GM18868 (cell line): ENCODE measurements at regions not wholly inside any gene's neighbourhood (a gene's known extent, or its start where the extent isn't known, plus 50 kb on each side); places are given as distances from the start of the nearest gene placed in this dataset.
"Not testable (repeated sequence)": the region's sequence is repeated elsewhere in the genome, so short reads cannot be mapped to it uniquely, and the experiment has no call there.

Experiments
- ATAC-seq: cut with Tn5 transposase; IDR thresholded peaks from one replicate; pipeline ENCODE4 v1.9.1; 2021; ENCODE audit warnings: mild to moderate bottlenecking, moderate library complexity; ENCODE audit not compliant: unreplicated experiment

DNA sequence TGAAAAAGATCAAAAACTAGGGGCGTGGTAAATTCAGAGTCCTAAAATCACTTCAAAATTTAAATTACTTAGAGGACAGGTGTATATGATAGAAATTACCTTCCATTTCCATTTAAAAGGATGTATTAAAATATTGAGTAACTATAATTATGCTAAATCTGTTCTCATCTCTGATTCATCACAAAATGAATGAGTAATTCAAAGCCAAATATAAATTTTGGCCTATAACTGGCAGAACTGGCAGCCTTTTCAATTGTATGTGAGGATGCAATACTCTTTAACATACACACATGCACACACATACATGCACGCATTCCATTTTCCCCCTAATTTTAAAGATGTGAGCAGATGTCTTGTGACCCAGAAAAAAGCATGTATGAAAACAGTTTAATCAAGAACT, 194.6 kb downstream of the EPM2A start:
- ATAC-seq: no peak

DNA sequence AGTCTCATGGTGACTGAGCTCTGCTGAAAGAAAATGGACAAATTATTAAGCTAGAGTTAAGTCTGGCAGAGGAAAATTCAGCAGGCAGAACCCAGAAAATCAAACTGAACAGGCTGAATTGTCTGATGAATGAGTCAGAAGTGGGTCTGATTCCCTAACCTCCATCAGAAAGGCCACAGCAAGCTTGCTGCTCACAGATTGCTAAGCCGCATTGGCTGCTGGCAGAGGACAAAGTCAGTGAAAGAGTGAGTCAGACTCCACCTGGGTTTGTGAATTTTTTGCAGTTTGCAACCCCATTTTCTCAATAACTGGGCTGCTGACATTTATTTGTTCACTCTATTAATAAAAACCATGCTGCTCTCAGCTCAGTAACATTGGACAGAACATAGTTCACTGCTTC, 191.3 kb downstream of the EPM2A start:
- ATAC-seq: no peak

DNA sequence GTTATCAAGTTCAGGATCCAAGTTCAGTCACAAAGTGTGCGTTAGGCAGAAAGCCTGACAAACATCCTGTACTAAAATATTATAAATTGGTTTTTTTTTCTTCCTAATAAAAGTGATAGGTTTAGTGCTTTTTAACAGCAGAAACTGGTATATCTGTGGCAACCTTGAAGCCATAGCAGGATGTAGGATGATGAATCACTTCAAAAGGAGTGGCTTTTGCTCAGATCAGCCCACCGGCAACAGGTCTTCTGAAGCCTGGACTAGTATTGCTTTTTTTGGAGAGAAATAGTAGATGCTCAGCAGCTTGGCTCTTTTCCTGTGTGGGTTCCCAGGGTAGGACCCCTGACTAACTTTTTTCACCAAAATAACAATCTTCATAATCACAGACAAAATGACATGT, 190.8 kb downstream of the EPM2A start:
- ATAC-seq: no peak

DNA sequence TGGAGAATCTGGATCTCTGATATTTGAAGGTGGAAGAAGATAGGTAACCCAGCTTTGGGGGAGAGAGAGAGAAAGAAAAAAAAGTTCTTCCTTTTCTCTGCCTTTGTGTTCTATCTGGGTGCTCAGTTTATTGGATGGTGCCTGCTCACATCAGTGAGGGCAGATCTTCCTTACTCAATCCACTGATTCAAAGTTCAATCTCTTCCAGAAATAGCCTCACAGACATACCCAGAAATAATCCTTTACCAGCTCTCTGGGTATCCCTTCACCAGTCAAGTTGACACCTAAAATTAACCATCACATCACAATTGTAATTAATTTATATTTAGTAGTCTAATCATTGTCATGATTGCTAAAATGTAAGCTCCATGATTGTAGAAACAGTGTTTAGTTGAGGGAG, 189.1 kb downstream of the EPM2A start:
- no peak for ATAC-seq

DNA sequence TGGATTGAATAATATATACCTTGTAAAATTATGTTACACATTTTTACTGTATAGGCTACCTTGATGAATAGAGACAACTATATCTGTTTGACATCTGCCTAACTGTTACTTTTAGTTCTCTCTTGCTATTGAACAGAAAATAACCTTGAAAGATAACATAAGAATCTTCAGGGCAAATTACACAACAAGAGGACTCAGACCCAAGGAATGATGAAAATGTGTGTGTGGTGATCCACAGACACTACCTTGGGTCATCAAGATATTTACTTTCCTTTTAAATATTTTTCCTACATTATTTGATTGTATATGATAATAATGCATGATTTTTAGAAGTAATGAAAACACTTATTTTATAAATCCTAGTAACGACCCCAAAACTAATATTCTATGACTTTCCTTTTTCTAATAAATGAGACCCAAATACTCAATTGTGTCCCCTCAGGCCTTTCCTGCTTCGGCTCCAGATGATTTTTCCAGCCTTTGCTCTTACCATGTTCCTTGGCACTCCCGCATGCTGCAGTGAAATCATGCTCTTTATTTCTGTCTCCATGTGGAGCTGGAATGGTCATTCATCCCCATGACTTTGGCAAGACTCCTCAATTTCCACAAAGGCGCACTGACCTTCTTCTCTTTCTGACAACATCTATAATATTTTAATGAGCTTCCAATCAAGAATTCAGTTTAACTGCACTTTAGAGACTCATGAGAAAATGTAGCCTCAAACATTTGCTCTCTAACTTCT, 187.6 kb downstream of the EPM2A start:
- ATAC-seq: no peak

DNA sequence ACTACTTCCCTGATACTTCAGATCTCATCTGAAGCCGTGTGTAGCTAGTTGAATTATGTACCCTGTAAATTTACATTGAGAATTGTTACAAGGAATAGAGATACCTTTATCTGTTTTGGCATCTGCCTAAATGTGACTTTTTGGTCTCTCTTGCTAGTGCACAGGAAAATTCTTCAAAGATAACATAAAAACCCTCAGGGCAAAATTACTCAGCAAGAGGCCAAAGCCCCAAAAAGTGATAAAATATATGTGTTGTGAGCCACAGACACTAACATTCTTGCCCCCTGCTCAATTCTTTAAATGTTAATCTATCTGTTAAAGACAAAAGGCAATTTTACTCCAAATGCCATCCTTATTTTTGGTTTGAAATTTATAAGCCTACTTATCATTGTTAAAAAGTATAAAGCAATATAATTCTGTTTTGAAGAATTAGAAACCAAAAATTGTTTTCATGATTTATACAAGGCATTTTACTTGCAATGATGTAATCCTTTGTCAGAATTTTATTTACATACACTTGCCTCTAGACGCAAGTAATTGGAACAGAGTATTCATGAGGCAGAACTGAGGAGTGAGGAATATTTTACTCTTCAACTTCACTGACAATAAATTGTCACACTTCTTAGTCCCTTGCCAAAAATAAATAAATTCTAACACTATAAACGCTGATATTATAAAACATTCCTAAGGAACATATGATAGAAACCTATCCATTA, 186.2 kb downstream of the EPM2A start:
- no peak for ATAC-seq

DNA sequence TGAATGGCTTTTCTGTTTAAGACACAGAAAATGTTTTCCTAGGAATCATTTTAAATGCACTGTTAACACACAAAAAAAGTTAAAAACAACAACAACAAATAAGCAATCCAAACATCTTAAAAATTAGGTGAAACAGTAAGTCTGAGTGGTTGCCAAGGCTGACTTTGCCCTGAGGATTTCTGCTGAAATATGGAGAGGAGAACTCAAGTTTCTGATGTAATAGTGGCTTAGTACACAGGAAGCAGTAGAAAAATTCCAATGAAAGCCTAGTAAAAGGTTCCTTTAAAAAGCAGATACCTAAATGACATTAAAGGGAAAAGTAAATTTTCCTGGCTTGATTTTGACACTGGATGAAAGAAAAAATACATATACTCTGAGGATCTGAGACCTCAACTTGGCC, 184.2 kb downstream of the EPM2A start:
- no peak for ATAC-seq

DNA sequence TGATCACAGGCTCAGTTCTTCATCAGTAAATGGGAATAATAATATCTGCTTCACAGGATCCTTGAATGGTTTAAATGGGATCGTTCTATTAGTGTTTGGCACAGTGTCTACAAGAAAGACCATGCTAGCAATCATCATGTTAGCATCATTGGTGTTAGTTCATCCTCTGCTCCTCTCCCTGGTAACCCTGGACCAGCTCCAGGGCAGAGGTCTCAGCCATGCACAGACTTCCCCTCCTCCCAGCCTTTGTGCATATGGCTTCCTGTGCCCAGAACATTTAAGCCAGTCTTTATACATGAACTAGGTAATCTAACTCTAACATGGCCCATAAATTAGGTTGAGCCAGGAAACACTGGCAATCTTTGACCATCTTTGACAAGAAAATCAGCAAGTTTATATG, 180.2 kb downstream of the EPM2A start:
- ATAC-seq: no peak

DNA sequence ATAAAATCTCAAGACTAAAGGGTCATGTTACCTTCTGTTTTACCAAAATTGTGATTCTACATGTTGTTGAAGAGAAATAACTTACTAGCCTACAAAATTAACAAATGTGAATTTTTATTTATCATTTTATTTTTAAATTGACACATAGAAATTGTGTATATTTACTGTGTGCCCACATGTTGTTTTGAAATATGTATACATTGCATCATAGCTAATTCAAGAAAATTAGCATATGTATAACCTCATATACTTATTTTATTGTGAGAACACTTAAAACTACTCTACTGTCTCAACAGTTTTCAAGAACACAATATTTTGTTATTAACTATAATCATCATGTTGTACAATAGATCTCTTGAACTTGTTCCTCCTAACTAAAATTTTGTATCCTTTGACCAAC, 177.8 kb downstream of the EPM2A start:
- ATAC-seq: no peak

DNA sequence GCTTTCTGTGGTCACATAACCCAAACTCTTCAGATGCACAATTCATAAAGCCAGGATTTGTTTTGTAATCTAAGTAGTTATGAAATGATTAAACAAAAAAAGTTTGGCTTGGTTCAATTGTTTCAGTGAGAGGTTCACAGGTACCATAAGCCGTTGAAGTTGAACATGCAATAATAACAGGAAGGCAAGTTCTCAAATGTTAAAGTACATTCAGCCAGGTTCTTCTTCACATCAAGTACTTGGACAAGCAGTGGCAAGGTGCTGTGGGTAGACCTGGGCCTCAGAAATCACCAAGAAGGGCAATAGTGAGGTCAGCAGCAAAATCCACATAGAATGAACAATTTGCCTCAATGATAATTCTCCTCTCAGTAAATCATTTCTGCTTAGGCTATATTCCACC, 175.5 kb downstream of the EPM2A start:
- ATAC-seq: no peak

DNA sequence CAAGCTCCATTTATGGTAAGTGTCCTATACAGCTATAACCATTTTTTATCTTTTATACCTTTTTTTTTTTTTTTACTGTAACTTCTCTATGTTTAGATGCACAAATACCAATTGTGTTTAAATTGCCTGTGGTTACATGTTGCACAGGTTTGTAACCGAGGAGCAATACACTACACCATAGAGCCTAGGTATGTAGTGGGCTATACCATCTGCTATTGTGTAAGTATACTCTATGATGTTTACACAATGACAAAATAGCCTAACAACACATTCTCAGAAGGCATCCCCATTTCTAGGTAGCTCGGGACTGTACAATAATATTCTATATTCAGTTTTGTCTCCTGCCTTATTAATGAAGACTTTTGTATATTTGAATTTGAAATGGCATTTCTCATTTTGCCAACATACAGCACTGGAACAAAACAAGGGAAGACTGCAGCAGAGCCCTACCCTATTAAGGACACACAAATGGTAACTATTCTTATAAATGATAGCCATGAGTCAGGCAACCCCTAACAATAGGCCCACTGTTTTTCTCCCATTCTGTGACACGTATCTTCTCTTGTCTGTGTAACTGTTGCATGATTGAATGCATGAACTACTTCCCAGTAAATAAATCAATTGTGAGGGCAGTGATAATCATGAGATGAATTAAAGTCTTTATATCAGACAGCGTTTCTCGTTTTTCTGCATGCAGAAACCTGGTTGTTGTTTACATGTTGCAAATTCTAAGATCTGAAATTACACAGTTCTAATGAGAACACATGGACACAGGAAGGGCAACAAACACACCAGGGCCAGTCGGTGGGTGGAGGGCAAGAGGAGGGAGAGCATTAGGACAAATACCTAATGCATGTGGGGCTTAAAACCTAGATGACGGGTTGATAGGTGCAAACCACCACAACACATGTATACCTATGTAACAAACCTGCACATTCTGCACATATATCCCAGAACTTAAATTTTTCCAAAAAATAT, 173.9 kb downstream of the EPM2A start:
- no peak for ATAC-seq

DNA sequence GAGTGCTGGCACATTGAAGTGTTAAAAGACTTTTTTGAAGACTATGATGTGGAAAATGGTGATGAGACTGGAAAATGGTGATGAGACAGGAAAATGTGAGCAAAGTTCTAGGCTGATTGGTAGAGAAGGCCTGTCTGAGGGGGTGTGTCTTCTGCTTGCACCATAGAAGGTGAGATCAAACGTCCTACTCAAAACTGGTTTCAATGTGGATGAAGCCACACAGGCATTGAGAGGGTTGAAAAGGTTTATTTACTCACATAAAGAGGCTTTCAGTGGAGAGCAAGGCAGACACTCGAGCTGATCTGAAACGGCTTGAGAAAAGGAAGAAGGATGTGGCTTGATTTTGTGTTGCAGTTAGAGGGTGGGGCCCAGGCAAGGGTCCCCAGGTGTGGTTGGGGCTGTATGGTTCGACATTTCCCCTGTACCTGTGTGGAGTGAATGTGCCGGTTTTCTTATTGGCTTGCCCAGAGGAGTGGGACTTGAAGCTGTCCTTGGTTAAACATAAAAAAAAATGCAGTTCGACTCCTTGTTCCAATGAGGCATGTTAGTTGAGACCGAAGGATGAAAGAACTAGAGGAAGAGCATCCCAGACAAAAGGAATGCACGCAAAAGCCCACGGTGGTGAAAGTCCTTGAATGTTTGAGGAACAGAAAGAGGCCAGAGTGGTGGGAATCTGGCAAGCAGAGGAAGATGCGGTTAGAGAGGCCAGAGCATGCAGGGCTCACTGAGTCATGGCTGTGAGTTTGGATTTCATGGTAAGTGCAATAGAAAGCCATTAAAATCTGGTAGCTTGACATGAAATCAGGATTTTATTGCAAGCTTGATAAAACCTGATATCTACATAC, 172.3 kb downstream of the EPM2A start:
- ATAC-seq: no peak

DNA sequence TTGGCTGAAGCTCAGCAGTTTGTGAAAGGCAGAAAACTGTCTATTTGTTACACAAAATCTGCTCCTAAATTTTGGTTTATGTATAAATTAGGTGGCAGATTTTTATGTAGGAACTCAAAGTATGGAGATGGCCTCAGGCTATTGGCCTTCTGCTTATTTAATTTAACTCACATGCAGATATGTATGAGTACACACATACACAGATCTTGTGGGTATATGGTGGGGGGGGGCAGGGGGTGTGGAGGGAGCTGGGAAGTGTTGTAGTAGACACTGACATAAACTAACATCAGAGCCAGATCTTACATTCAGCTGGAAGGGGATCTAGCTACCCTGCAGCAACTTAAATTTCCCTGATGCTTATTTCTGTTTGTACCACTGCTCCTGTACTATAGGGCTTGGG, 170.8 kb downstream of the EPM2A start:
- no peak for ATAC-seq

DNA sequence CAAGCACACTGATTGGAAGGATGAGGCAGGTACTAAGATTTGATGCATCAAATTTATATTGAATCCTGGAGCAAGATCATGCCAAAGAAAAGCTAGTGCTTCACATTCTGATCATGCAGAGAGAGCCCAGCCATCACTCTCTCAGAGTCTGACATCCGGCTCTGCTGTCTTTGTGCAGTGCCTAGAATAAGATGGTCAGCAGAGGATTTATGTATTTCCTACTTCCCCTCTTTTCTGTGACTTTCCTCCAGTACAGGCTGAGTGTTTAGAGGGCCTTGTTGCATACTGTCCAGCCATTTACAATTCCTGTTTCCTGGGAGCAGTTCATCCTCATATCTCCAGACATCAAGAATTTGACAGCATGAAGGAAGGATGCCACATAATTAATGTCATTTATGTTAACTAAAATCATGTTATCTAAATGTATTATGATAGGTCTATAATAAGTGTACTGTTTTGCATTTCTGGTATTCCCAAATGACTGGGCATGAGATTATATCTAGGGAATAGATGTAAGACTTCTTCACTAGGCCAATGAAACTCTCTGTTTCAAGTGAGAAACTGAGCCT, 167.6 kb downstream of the EPM2A start:
- no peak for ATAC-seq

DNA sequence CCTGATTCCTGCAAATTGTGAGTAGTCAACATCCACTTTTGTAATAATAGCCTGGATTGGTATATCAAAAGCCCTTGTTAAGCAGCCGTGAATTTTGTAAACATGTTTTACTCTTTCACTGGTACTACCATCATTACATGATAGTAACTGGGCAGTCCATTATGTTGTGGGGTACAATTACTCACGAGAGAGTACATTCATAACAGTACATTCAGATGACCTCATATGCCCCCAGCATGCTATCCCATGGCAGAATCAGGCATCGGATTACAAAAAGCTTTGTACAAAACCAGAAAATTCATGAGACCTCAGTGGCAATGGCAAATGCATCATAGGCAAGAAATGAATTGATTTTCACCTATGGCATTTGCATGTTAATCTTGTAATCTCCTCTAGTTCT, 166.2 kb downstream of the EPM2A start:
- no peak for ATAC-seq

DNA sequence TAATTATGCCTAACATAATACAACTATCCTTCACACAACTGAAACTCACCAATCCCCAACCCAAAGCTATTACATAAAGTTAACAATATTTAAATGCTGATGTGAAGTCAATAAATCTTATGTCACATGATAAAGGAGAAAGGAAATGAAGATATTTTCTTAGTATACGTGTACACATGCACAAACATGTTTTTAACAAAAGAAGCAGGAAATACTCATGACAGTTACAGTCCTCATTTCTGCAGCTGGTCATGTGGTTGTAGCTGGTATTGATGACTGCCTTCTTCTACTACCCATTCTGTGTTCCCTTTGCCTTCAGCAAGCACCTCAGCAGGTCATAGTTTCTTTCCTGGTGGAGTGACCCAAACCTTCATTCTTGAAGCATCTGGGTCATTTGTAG, 165.0 kb downstream of the EPM2A start:
- not testable (repeated sequence) for ATAC-seq

DNA sequence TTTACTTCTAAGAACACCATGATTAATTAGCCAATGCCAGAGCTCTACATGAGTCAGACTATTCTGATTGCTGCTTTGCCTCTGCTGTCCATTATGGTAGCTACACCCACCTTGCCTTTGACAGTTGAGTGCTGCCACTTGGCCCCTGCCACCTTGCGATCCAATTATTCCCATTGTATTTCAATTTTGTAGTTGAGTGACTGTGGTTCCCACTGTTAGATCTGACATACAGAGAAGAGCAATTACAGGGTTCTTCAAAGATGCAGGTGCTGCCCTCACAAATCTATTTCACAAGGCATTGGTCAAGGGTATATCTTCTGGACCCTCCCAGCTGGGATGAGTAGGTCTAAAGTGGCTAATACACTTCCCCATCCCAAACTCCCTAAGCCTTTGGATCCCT, 161.1 kb downstream of the EPM2A start:
- ATAC-seq: not testable (repeated sequence)
